ENCODE measurements at regions not wholly inside any gene's neighbourhood (a gene's known extent, or its start where the extent isn't known, plus 50 kb on each side); places are given as distances from the start of the nearest gene placed in this dataset.

GRCh38 chr16:79263425-79263824, 337.1 kb downstream of the MAF start:
- 92% methylated on average over 2 of the region's 3 CpGs for WGBS (ENCODE audit: insufficient coverage)
- H3K9me3 Mint-ChIP-seq: no peaks in the 10 kb centered on the region
- POLR2A ChIA-PET: no interaction called here
- H3K27ac Mint-ChIP-seq: no peak overlapping the region
- CTCF ChIA-PET: no interaction called here
- H3K27ac ChIP-seq (ENCODE audit: low read length): no peak overlapping the region
- H3K27me3 ChIP-seq (replicated peaks in 1 of 2; ENCODE audit: control insufficient read depth in 2 of 2, extremely low read depth in 1 of 2, insufficient read depth in 2 of 2, low read length in 1 of 2): peaks cover 0 to 8% of the 10 kb centered on the region in 2 experiments
- H3K4me3 ChIP-seq (ENCODE audit: control insufficient read depth in 1 of 2, extremely low read depth in 1 of 2, low read length in 1 of 2): no peak overlapping the region
- ATAC-seq (replicated peaks in 1 of 4) (no peak), DNase-seq (no peak)
- H3K9me3 ChIP-seq: no peaks in the 10 kb centered on the region
- peaks cover 14 to 25% (median 21%) of the 10 kb centered on the region in 3 donors for H3K4me1 Mint-ChIP-seq
- peaks cover 6 to 52% of the 10 kb centered on the region in 2 donors for H3K27me3 Mint-ChIP-seq
- H3K4me1 ChIP-seq (ENCODE audit: control insufficient read depth in 1 of 2, extremely low read depth in 1 of 2, insufficient read depth in 2 of 2, low read length in 2 of 2): peaks cover 5 to 25% of the 10 kb centered on the region in 2 experiments
- H3K36me3 ChIP-seq (ENCODE audit: control insufficient read depth in 2 of 2, extremely low read depth in 1 of 2, insufficient read depth in 1 of 2, low read length in 1 of 2): no peaks in the 10 kb centered on the region
- H3K36me3 Mint-ChIP-seq: no peaks in the 10 kb centered on the region
- no peak overlapping the region for H3K4me3 Mint-ChIP-seq
